ENCODE measurements at regions not wholly inside any gene's neighbourhood (a gene's known extent, or its start where the extent isn't known, plus 50 kb on each side); places are given as distances from the start of the nearest gene placed in this dataset.
A peak's percentile ranks its signal among the peaks of the same experiment; 100 is the strongest.
"Not testable (repeated sequence)": the region's sequence is repeated elsewhere in the genome, so short reads cannot be mapped to it uniquely, and the experiment has no call there.

GRCh38 chr9:41308953-41309352 is 119.8 kb upstream of the ZNG1F start:
- not testable (repeated sequence) for H3K4me1 ChIP-seq (ENCODE audit: insufficient read depth, low read length); H3K36me3 ChIP-seq (ENCODE audit: insufficient read depth, low read length)

GRCh38 chr9:41285744-41286143 is 96.6 kb upstream of the ZNG1F start:
- H3K9ac ChIP-seq (ENCODE audit: low read depth, low read length); H3K9me3 ChIP-seq (ENCODE audit: control insufficient read depth, insufficient read depth, low read length); H3K4me1 ChIP-seq (ENCODE audit: insufficient read depth, low read length); H3K36me3 ChIP-seq (ENCODE audit: insufficient read depth, low read length): not testable (repeated sequence)

More at GRCh38 chr9:41308953-41309352, 119.8 kb upstream of the ZNG1F start:
- H3K9ac ChIP-seq (ENCODE audit: low read depth, low read length); H3K9me3 ChIP-seq (ENCODE audit: control insufficient read depth, insufficient read depth, low read length): not testable (repeated sequence)

GRCh38 chr9:41280299-41281238 is 91.5 kb upstream of the ZNG1F start:
- H3K36me3 ChIP-seq (ENCODE audit: insufficient read depth, low read length); H3K9me3 ChIP-seq (ENCODE audit: control insufficient read depth, insufficient read depth, low read length); H3K4me1 ChIP-seq (ENCODE audit: insufficient read depth, low read length); H3K9ac ChIP-seq (ENCODE audit: low read depth, low read length): not testable (repeated sequence)

DNA sequence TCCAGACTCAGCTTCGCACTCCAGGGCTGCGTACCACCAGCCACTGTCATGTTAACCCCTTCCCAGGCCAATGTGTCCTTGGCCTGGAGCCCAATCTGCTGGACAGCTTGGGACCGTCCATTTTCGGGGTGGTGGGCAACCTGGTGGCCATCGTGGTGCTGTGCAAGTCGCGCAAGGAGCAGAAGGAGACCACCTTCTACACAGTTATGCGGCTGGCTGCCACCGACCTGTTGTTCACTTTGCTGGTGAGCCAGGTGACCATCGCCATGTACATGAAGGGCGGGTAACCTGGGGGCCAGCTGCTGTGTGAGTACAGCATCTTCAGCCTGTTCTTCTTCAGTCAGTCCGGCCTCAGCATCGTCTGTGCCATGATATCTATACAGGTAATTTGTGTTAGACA is 90.3 kb upstream of the ZNG1F start:
- H3K36me3 ChIP-seq (ENCODE audit: insufficient read depth, low read length); H3K4me1 ChIP-seq (ENCODE audit: insufficient read depth, low read length); H3K9ac ChIP-seq (ENCODE audit: low read depth, low read length); H3K9me3 ChIP-seq (ENCODE audit: control insufficient read depth, insufficient read depth, low read length): not testable (repeated sequence)

DNA sequence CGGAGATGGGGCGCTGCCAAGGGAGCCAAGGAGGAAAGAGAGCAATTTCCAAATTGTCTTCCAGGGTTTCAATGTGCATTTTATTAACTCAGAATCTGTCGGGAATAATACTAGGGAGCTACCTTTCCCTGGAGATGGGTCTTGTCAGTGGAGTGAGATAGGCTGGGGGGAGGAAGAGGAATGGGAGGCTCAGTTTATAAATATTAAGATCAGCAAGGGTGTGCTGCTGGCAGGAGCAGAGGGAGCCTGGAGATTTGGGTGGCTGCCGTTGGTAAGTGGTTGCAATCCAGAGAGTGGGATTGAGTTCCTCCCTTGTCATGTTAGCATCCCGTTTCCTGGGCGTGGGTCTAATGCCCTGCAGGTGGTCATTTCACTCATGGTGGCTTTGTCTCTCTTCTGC is 89.9 kb upstream of the ZNG1F start:
- H3K9ac ChIP-seq (ENCODE audit: low read depth, low read length); H3K36me3 ChIP-seq (ENCODE audit: insufficient read depth, low read length); H3K4me1 ChIP-seq (ENCODE audit: insufficient read depth, low read length): not testable (repeated sequence)

GRCh38 chr9:41273549-41274267 is 84.6 kb upstream of the ZNG1F start:
- H3K9ac ChIP-seq (ENCODE audit: low read depth, low read length), result peak overlapping the region; percentile 47; the same call in 1 of the 2 replicates
- not testable (repeated sequence) for H3K36me3 ChIP-seq (ENCODE audit: insufficient read depth, low read length); H3K4me1 ChIP-seq (ENCODE audit: insufficient read depth, low read length); H3K9me3 ChIP-seq (ENCODE audit: control insufficient read depth, insufficient read depth, low read length)

More for the DNA sequence above, 89.9 kb upstream of the ZNG1F start:
- not testable (repeated sequence) for H3K9me3 ChIP-seq (ENCODE audit: control insufficient read depth, insufficient read depth, low read length)

DNA sequence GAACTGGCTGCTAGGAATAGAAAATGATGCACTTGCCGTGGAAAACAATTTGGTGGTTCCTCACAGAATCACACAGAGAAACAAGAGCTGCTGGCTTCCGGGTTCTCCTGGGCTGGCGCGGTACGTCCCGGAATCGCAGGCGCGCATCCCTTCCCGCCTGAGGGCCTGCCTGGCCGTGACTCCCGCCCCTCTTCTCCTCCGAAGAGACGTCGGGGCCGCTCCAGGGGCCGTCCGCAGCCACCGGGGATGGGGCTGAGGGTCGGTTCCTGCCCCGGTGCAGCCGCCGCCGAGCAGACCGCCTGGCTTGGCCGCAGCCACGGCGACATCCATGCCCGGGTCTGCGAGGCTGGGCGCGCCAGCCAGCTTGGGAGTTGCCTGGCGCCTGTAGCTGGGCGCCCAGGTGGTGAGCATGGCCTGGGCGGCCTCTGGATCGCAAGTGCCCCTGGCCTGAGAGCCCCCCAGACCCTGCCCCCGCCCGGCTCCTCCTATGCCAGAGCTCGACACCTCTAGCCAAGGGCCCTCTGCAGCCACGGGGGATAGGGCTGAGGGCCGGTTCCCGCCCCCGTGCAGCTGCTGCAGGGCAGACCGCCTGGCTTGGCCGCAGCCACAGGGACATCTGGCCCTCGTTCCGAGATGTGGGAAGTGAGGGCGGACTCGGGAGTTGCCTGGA is 83.9 kb upstream of the ZNG1F start:
- H3K36me3 ChIP-seq (ENCODE audit: insufficient read depth, low read length); H3K4me1 ChIP-seq (ENCODE audit: insufficient read depth, low read length); H3K9me3 ChIP-seq (ENCODE audit: control insufficient read depth, insufficient read depth, low read length): not testable (repeated sequence)
- peak overlapping the region; percentile 33; the same call in 1 of the 2 replicates for H3K9ac ChIP-seq (ENCODE audit: low read depth, low read length)

GRCh38 chr9:41270992-41271391 is 81.9 kb upstream of the ZNG1F start:
- not testable (repeated sequence) for H3K9me3 ChIP-seq (ENCODE audit: control insufficient read depth, insufficient read depth, low read length); H3K4me1 ChIP-seq (ENCODE audit: insufficient read depth, low read length); H3K9ac ChIP-seq (ENCODE audit: low read depth, low read length); H3K36me3 ChIP-seq (ENCODE audit: insufficient read depth, low read length)

DNA sequence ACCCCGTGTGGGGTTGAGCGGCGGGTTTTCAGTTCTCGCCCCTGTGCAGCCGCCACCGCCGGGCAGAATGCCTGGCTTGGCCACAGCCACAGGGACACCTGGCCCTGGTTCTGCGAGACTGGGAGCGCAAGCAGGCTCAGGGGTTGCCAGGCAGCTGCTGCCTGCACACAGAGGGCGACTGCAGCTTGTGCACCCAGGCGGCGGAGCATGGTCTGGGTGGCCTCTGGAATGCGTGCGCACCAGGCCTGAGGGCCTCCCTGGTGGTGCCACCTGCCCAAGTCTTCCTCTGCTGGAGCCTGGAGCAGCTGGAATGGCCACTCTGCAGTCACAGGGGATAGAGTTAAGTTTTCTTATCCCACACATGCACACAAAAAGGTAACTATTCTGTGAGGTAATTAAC is 80.4 kb upstream of the ZNG1F start:
- not testable (repeated sequence) for H3K9me3 ChIP-seq (ENCODE audit: control insufficient read depth, insufficient read depth, low read length); H3K36me3 ChIP-seq (ENCODE audit: insufficient read depth, low read length); H3K9ac ChIP-seq (ENCODE audit: low read depth, low read length); H3K4me1 ChIP-seq (ENCODE audit: insufficient read depth, low read length)

- H3K9ac ChIP-seq (ENCODE audit: low read depth, low read length); H3K36me3 ChIP-seq (ENCODE audit: insufficient read depth, low read length); H3K4me1 ChIP-seq (ENCODE audit: insufficient read depth, low read length); H3K9me3 ChIP-seq (ENCODE audit: control insufficient read depth, insufficient read depth, low read length): not testable (repeated sequence)
Measured at GRCh38 chr9:41269054-41269453, 79.9 kb upstream of the ZNG1F start.

GRCh38 chr9:41266602-41267001 is 77.5 kb upstream of the ZNG1F start:
- H3K9me3 ChIP-seq (ENCODE audit: control insufficient read depth, insufficient read depth, low read length); H3K36me3 ChIP-seq (ENCODE audit: insufficient read depth, low read length); H3K9ac ChIP-seq (ENCODE audit: low read depth, low read length); H3K4me1 ChIP-seq (ENCODE audit: insufficient read depth, low read length): not testable (repeated sequence)

- not testable (repeated sequence) for H3K36me3 ChIP-seq (ENCODE audit: insufficient read depth, low read length); H3K9me3 ChIP-seq (ENCODE audit: control insufficient read depth, insufficient read depth, low read length); H3K9ac ChIP-seq (ENCODE audit: low read depth, low read length); H3K4me1 ChIP-seq (ENCODE audit: insufficient read depth, low read length)
Measured at GRCh38 chr9:41266000-41266399, 76.9 kb upstream of the ZNG1F start.

DNA sequence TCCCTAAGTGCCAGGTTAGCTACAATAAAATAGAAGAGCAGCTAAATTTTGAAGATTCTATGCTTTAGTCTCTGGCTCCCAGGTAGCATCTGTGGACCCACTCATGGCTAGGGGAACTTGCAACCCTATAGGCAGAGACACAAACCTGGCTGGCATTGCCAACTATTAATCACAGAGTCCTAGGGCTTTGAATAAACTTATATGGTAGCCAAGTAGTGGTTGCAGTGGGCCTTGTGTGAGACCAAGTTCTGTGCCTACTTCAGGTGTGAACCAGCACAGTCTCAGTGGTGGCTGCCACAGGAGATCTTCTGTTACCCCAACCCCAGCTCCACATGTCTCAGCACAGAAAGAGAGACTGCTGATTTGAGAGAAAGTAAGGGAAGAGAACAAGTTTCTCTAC is 62.9 kb upstream of the ZNG1F start:
- not testable (repeated sequence) for H3K36me3 ChIP-seq (ENCODE audit: insufficient read depth, low read length); H3K9me3 ChIP-seq (ENCODE audit: control insufficient read depth, insufficient read depth, low read length)

DNA sequence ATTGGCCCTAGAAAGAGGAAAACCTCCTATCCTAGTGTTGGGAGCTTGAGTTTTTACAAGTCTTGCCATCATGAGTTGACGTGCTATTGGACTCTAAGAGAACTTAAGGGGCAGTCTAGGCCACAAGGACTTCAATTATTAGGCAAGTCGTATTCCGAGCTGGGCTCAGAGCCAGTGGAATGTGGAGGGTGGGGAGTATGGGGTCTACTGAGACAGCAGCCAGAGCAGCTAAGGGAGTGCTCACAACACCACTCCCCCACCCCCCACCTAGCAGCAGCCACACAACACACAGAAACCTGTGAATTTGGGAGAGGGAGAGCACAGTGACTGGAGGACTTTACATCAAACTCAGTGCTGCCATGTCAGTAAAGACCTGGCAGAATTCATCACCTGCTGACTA is 62.0 kb upstream of the ZNG1F start:
- H3K4me1 ChIP-seq (ENCODE audit: insufficient read depth, low read length); H3K36me3 ChIP-seq (ENCODE audit: insufficient read depth, low read length); H3K9ac ChIP-seq (ENCODE audit: low read depth, low read length); H3K9me3 ChIP-seq (ENCODE audit: control insufficient read depth, insufficient read depth, low read length): not testable (repeated sequence)

More for the DNA sequence above, 62.9 kb upstream of the ZNG1F start:
- H3K9ac ChIP-seq (ENCODE audit: low read depth, low read length); H3K4me1 ChIP-seq (ENCODE audit: insufficient read depth, low read length): not testable (repeated sequence)

DNA sequence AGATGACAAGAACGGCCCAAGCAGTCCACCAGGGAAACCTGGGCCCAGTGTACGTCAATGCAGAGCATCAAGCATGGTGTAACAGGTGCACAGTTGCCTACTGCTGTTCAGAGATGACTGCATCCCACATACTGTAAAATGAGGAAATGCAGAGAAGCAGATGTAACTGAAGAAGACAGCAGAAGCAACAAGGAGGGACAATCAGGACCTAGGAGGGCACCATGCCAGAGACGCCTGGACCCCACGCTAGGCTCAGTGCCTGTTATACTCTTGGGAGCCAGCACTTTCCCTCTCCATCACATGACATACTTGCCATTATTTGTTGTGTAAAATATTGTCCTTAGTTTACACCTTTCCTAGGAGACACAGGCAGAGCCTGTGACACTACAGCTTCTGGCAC is 57.6 kb upstream of the ZNG1F start:
- H3K36me3 ChIP-seq (ENCODE audit: insufficient read depth, low read length); H3K9ac ChIP-seq (ENCODE audit: low read depth, low read length); H3K9me3 ChIP-seq (ENCODE audit: control insufficient read depth, insufficient read depth, low read length); H3K4me1 ChIP-seq (ENCODE audit: insufficient read depth, low read length): not testable (repeated sequence)
